HS-5 (cell line): ENCODE measurements at regions not wholly inside any gene's neighbourhood (a gene's known extent, or its start where the extent isn't known, plus 50 kb on each side); places are given as distances from the start of the nearest gene placed in this dataset.

Experiments used
- DNase-seq: peaks from one replicate; pipeline ENCODE4 v3.0.0-alpha.2; 2012; ENCODE audit warnings: low read depth

DNA sequence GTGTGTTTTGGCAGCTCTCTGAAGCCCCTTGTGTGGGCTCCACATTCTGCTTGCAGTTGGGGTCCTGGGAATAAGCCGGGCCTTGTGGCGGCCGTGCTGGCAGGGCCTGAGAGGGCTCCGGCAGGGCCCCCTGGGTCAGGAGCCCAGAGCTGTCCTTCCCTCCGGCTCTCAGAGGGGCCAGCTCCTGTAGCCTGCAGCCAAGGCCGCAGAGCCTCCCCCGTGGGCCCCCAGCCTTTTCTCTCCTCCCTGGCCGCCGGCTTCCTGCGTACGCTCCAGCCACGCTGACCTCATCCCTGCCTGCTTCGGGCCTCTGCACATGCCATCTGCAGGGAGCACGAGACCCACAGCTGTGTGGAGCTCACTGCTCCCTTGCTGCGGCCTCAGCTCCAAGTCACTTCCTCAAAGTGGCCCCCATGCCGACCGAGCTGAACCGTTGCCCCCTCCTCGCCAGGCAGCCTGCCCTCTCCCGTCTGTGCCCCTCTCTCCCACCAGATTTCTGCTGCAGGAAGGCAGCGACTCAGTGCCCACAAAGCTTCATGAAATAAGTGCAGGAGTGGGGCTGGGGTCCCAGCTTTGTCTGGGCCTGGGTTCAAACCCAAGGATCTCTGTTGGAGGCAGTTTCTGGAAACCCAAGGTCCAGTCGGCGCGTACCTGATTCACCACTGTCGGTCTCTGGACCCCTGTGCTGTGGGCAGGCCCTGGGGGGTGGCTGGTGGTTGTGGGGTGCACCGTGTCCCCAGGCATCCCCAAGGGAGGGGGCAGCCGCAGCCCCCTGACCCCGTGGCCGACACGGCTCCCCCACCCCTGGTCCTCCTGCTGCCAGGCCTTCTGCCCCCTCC lies 57.1 kb upstream of the NKX1-1 start:
- DNase-seq = no peak

DNA sequence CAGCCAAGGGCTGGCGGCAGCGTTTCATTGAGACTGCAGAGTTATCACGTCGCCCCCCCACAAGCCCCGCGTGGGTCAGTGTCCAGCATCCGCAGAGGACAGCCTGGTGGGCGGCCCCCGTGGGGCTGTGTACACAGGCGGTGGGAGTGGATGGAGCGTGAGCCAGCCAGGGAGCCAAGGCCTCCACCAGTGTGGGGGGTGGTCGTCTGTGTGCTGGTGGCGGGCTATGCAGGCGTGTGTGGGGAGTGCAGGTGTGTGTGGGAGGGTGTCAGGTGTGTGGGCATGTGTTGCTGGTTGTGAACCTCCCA lies 56.5 kb upstream of the NKX1-1 start:
- DNase-seq = no peak

DNA sequence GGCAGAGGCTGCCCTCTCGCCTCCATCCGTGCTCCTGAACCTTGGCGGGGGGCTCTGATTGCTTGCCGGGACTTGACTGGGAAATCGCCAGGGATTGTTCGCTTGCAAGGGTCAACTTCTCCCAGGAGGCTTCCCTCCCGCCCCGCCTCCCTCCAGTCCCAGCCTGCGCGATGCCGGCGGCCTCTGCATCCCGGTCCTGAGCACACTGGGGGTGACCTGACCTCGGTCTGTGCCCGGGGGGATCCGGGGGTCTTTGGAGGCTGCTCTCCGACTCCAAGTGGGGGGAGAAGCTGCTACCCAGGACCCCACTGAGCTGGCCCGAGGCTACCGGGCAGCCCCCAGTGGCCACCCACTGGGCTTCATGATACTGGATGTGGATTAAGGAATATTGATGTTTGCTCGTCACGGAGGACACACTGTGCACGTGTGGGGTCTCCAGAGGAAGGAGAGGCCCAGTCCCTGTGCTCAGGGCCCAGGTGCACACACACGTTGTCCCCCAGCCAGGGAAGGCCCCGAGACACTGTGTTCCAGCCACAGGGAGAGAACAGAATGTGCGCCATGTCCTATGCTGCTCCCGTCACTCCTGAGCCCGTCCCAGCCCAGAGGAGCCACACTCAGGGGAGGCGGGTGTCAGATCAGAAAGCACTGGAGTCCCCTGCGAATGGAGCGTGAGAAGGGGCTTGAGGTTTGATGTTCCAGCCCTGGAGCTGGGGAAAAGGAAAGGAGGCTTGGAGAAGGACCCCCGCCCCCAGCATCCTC lies 55.9 kb upstream of the NKX1-1 start:
- no peak for DNase-seq

DNA sequence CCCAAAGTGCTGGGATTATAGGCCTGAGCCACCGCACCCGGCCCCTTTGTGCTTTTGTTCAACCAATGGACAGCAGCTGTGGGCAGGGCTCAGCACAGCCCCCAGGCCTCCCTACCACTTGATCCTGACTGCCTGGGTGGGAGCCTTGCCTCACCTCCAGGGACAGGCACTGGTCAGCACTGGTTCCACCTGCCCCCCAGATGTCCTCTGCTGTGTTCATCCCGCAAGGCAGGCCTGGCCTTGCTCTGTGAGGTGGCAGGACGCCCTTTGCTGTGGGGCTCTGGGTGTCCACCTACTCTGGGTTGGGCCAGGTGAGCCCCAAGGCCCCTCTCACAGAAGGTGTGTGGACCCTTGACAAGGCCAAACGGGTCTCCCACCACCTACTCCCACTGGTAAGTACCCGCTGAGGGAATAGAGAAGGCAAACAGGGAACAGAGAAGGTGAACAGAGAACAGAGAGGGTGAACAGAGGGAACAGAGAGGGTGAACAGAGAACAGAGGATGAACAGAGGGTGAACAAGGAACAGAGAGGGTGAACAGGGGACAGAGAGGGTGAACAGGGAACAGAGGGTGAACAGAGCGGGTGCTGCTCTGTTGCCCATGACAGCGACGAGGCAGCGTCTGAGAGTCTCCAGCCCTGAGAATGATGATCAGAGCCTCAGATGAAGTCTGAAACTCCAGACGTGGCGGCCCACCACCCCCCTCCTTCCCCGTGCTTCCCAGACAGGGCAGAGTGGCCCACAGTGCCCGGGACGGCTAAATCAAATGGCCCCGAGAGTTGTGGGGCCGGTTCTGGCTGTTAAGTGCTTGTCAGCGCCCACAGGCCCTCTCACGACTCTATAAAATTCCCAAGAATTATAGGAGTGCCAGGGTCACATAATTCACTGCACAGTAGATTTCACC lies 55.0 kb upstream of the NKX1-1 start:
- no peak for DNase-seq

DNA sequence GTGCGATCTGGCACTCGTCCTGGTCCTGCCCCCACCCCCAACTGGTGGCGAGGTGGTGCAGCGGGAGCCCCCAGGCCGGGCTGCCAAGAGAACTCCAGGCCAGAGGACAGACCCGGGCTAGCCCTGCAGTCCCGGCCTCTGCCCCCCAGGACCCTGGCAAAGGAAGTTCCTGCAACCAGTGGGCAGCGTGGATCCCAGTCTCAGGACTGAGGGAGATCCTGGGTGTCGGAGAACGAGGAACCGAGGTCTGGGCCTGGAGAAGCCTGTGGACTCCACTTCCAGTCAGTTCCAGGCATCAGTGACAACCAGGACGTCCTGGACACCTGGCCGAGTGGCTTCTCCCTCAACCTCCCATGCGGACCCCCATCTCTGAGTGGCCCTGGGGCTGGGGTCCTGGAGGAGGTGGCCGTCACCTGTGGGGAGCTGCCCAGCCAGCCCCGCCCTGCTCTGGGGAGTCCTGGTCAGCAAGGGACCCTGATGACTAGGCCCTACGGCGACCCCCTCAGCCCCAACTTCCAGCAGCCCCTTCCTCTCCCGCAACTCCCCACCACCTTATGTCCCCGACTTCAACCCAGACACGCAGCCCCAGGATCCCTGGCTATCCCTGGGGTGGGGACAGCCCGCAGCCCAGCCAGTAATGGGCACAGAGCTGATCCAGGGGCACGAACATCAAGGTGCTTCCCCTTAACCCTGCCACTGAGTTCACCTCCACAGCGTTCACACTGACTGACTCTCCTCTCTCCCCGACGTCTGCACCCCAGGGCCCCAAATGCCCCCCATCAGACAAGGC lies 53.7 kb upstream of the NKX1-1 start:
- DNase-seq = no peak

DNA sequence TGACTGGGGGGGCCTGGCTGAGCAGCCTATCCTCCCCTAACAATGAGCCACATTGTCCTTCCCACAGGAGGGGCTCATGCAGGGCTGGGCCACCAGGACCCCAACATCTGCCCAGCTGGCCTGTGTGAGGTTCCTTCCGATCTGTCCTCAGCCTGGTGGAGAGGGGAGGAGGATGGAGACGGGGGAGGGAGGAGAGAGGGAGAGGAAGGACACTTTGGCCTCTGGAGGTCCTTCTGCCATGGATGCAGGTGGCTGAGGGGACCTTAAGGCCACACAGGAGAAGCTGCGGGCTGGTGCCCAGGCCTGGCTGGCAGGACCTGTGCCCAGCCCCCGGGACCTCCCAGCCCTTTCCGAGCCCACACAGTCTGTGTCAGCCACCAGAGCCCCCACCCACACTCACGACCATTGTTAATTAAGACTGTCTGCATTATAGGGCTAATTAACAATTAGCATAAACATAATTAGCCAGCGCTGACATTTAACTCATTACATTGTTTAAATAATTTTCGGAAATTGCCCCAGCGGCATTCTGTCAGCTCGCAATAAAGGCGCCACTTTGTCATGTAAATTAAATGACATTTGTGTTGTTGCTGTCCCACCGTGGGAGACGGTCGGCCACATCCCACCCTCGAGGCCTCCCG lies 53.0 kb upstream of the NKX1-1 start:
- DNase-seq = no peak

DNA sequence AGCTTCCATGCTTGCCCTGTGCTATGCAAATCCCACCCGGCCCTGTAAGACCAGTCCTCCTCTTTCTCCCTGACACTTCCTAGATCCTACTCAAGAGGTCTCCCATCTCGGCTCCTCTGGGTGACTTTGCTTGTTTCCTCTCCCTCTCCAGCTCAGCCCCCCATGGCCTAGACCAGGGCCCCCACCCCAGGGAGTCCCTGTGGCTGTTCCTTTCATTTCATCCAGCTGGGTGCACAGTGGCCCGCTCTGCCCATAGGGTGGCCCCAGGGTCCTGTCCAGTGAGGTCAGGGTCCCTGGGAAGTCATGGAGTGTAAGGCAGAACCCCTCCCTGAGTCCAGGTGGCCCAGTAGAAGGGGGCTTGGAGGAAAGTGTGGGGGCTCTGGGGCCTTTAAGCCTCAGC lies 52.3 kb upstream of the NKX1-1 start:
- DNase-seq = no peak
